HepG2 (cell line): ENCODE measurements at regions not wholly inside any gene's neighbourhood (a gene's known extent, or its start where the extent isn't known, plus 50 kb on each side); places are given as distances from the start of the nearest gene placed in this dataset.

Experiments
- ATAC-seq: fragments of 200-7000 bp; cut with Tn5 transposase; 3 replicates; pipeline ENCODE4 v1.9.1; 2020; ENCODE audit warnings: mild to moderate bottlenecking, moderate library complexity
- BruUV-seq: library from RNA; stranded (reverse); fragments of 400-500 nt; replicated peaks from 2 replicates; lab custom pipeline; 2021; lab: Mats Ljungman, UMichigan
- CTCF ChIA-PET: fragments of 300-600 bp; formaldehyde crosslinking; extraction: SDS; loops from one replicate; lab custom pipeline; 2021; ENCODE audit warnings: low total read pairs, inconsistent platforms, low intra/inter-chr PET ratio; lab: Yijun Ruan, JAX
- POLR2A ChIA-PET: fragments of 350-600 bp; sonication (Branson Sonifier 250); formaldehyde crosslinking; loops from one replicate; lab custom pipeline; 2020; ENCODE audit warnings: antibody characterized with exemption, inconsistent platforms; lab: Yijun Ruan, JAX
- DNase-seq: peaks from one replicate; pipeline ENCODE4 v3.0.0-alpha.2; 2015; ENCODE audit warnings: low spot score
- FAIRE-seq: peaks from 3 replicates; lab custom pipeline; 2011; peaks lifted over from hg19 to GRCh38; lab: Jason Lieb, UNC
- H2AFZ ChIP-seq: one replicate; pipeline ENCODE4 v1.6.1; 2011; ENCODE audit warnings: low read length, inconsistent platforms
- H3K27ac ChIP-seq: fragments of 300-600 bp; 3 replicates; pipeline ENCODE4 v1.8.0; 2011; ENCODE audit warnings: mixed run types, mild to moderate bottlenecking, mixed read lengths, low read length, inconsistent platforms; ENCODE audit not compliant: insufficient read depth; ENCODE audit errors: extremely low read length
- H3K27me3 ChIP-seq, 2 experiments: fragments of 200-600 bp in 1 of 2; 2 replicates in 1 of 2; 3 replicates in 1 of 2; pipeline versions ENCODE4 v1.6.0 to v1.8.0; 2011; ENCODE audit warnings: low read length in 2 of 2, mild to moderate bottlenecking in 2 of 2, moderate library complexity in 2 of 2, inconsistent platforms in 1 of 2; ENCODE audit not compliant: insufficient read depth in 2 of 2, control insufficient read depth in 1 of 2
- H3K36me3 ChIP-seq, 2 experiments: fragments of 200-600 bp in 1 of 2; replicated peaks in 1 of 2; 2 replicates in 1 of 2; 3 replicates in 1 of 2; pipeline versions ENCODE4 v1.5.1 to v1.8.0; 2011; ENCODE audit warnings: low read length in 2 of 2, inconsistent platforms in 1 of 2; ENCODE audit not compliant: insufficient read depth in 2 of 2, control insufficient read depth in 1 of 2
- H3K4me1 ChIP-seq: 2 replicates; pipeline ENCODE4 v1.5.1; 2012; ENCODE audit warnings: low read length, inconsistent platforms; ENCODE audit not compliant: insufficient read depth
- H3K4me2 ChIP-seq: 2 replicates; pipeline ENCODE4 v1.6.0; 2011; ENCODE audit warnings: low read depth, low read length, inconsistent platforms
- H3K4me3 ChIP-seq, 3 experiments: fragments of 200-600 bp in 1 of 3; sonication (generic), shearing (Covaris generic) in 1 of 3; replicated peaks in 1 of 3; 2 replicates each; pipeline ENCODE4 v1.5.1; 2011 to 2016; ENCODE audit warnings: low read length in 3 of 3, inconsistent platforms in 2 of 3, low read depth in 2 of 3, mild to moderate bottlenecking in 2 of 3, control low read depth in 1 of 3, mixed read lengths in 1 of 3; ENCODE audit not compliant: insufficient read depth in 1 of 3
- H3K79me2 ChIP-seq: one replicate; pipeline ENCODE4 v1.6.1; 2011; ENCODE audit warnings: low read length, inconsistent platforms; ENCODE audit not compliant: insufficient read depth
- H3K9ac ChIP-seq: 2 replicates; pipeline ENCODE4 v1.6.0; 2011; ENCODE audit warnings: mild to moderate bottlenecking, low read depth, low read length, inconsistent platforms; ENCODE audit not compliant: insufficient read depth
- H3K9me3 ChIP-seq: 2 replicates; pipeline ENCODE4 v1.5.1; 2012; ENCODE audit warnings: mild to moderate bottlenecking, low read length
- H4K20me1 ChIP-seq: 2 replicates; pipeline ENCODE4 v1.6.0; 2011; ENCODE audit warnings: inconsistent platforms, mild to moderate bottlenecking, low read length, moderate library complexity; ENCODE audit not compliant: insufficient read depth
- FOSL2 ChIP-seq: sonication (generic); formaldehyde crosslinking; IDR thresholded peaks from 2 replicates; pipeline ENCODE4 v1.4.0; 2020; ENCODE audit warnings: missing genetic modification reagents
- HMGA1 ChIP-seq: sonication (generic); formaldehyde crosslinking; conservative IDR thresholded peaks from 2 replicates; pipeline ENCODE4 v1.4.0; 2020; ENCODE audit warnings: missing genetic modification reagents
- HNRNPH1 ChIP-seq: fragments of 200-400 bp; formaldehyde crosslinking; optimal IDR thresholded peaks from 2 replicates; pipeline ENCODE3; 2017; ENCODE audit warnings: mild to moderate bottlenecking, low read depth, low read length
- NCOR1 ChIP-seq: fragments of 200-600 bp; sonication (generic); IDR thresholded peaks from 2 replicates; pipeline ENCODE4 v1.7.0; 2017; ENCODE audit warnings: antibody characterized with exemption, low read length, borderline replicate concordance
- NFKB2 ChIP-seq: sonication (generic); formaldehyde crosslinking; IDR thresholded peaks from 2 replicates; pipeline ENCODE4 v1.4.0; 2020; ENCODE audit warnings: missing genetic modification reagents, borderline replicate concordance
- NKX3-1 ChIP-seq: sonication (generic); formaldehyde crosslinking; IDR thresholded peaks from 2 replicates; pipeline ENCODE4 v1.5.0; 2020; ENCODE audit warnings: missing genetic modification reagents
- PRMT3 ChIP-seq: sonication (generic); formaldehyde crosslinking; IDR thresholded peaks from 2 replicates; pipeline ENCODE4 v1.8.1; 2022; ENCODE audit warnings: low read depth, mild to moderate bottlenecking, moderate library complexity, missing genetic modification reagents, borderline replicate concordance
- SRSF9 ChIP-seq: fragments of 200-400 bp; formaldehyde crosslinking; IDR thresholded peaks from 2 replicates; pipeline ENCODE4 v1.6.1; 2018; ENCODE audit warnings: borderline replicate concordance, mild to moderate bottlenecking, low read depth, low read length; ENCODE audit not compliant: insufficient read depth, poor library complexity, severe bottlenecking
- ZNF501 ChIP-seq: sonication (generic); formaldehyde crosslinking; IDR thresholded peaks from 2 replicates; pipeline ENCODE4 v1.5.1; 2020; ENCODE audit warnings: mild to moderate bottlenecking, moderate library complexity, missing genetic modification reagents
- ZNF510 ChIP-seq: sonication (generic); formaldehyde crosslinking; IDR thresholded peaks from 2 replicates; pipeline ENCODE4 v1.4.0; 2020; ENCODE audit warnings: low read depth, mild to moderate bottlenecking, missing genetic modification reagents
- ZNF546 ChIP-seq: sonication (generic); formaldehyde crosslinking; conservative IDR thresholded peaks from 2 replicates; pipeline ENCODE4 v1.8.1; 2023; ENCODE audit warnings: mild to moderate bottlenecking, missing genetic modification reagents
- ZNF644 ChIP-seq: IDR thresholded peaks from 2 replicates; pipeline ENCODE4 v1.6.1; 2016; ENCODE audit warnings: low read depth
- ZNF780A ChIP-seq: sonication (generic); formaldehyde crosslinking; IDR thresholded peaks from 2 replicates; pipeline ENCODE4 v1.8.0; 2022; ENCODE audit warnings: mild to moderate bottlenecking, missing genetic modification reagents, moderate library complexity
- WGBS: methylation state at CpG from one replicate; pipeline ENCODE4 v1.1.6; 2017; ENCODE audit warnings: low lambda C conversion rate; 5-methylcytosine and 5-hydroxymethylcytosine counted together
- in situ Hi-C: cut with HindIII; loops from 2 replicates; pipeline ENCODE4 v1.10.0; 2017; ENCODE audit warnings: low pct_unique_long_range_greater_than_20kb; ENCODE audit not compliant: extremely low pct_ligation_motif_present
- intact Hi-C: fragments of 100-400 bp; cut with micrococcal nuclease; formaldehyde crosslinking; loops from one replicate; pipeline ENCODE4 v1.10.0; 2022; ENCODE audit not compliant: unreplicated experiment
- TF ChIP-seq, protein P1 (sequence below): sonication (generic); formaldehyde crosslinking; IDR thresholded peaks from 2 replicates; pipeline ENCODE4 v1.5.1; 2020; ENCODE audit warnings: missing genetic modification reagents, mild to moderate bottlenecking, borderline replicate concordance
- TF ChIP-seq, protein P2 (sequence below): sonication (generic); formaldehyde crosslinking; IDR thresholded peaks from 2 replicates; pipeline ENCODE4 v1.8.0; 2022; ENCODE audit warnings: mild to moderate bottlenecking, missing genetic modification reagents; ENCODE audit not compliant: insufficient replicate concordance
- TF ChIP-seq, protein P3 (sequence below): sonication (generic); formaldehyde crosslinking; IDR thresholded peaks from 2 replicates; pipeline ENCODE4 v1.4.0; 2020; ENCODE audit warnings: missing genetic modification reagents
- TF ChIP-seq, protein P4 (sequence below): sonication (generic); formaldehyde crosslinking; IDR thresholded peaks from 2 replicates; pipeline ENCODE4 v1.8.1; 2022; ENCODE audit warnings: mild to moderate bottlenecking, missing genetic modification reagents

DNA sequence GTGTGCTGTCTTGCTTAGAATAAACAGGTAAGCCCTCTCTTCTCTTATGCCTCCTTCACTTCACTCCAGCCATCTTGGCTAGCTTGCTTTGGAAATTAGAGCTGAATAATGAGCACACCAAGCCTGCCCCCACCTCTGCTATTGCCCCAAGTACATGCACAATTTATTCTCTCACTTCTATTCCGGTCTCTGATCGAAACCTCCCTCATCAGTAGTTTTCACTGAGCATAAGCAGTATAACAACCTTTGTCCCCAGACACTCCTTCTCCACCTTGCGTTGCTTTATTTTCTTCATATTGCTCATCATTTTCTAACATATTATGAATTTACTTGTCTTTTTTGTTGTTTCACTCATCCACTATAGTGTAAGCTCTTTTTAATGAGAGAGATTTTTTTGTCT lies 253.4 kb downstream of the GXYLT1 start:
- H3K4me1 ChIP-seq, result no peaks in the 10 kb centered on the region
- 2% methylated on average over 3 of the region's 3 CpGs for WGBS
- H3K27me3 ChIP-seq, result no peaks in the 10 kb centered on the region
- no peak overlapping the region for H3K9ac ChIP-seq
- FAIRE-seq (no peak), ATAC-seq (no peak), DNase-seq (no peak)
- no peak overlapping the region for H2AFZ ChIP-seq
- in situ Hi-C loops (no loop called here), intact Hi-C loops (no loop called here)
- no peaks in the 10 kb centered on the region for H4K20me1 ChIP-seq
- BruUV-seq, result no TSS peak
- ChIA-PET CTCF (no interaction called here), POLR2A (no interaction called here)
- no peak overlapping the region for H3K27ac ChIP-seq
- no peak overlapping the region for H3K4me2 ChIP-seq
- TF ChIP-seq HNRNPH1 (no peak), ZNF501 (CRISPR knock-in tag) (no peak), SRSF9 (no peak), HMGA1 (no peak), NFKB2 (CRISPR knock-in tag) (no peak), ZNF644 (no peak), NKX3-1 (CRISPR knock-in tag) (no peak), FOSL2 (CRISPR knock-in tag) (no peak), ZNF546 (CRISPR knock-in tag) (no peak), ZNF510 (CRISPR knock-in tag) (no peak), NCOR1 (no peak), ZNF780A (CRISPR knock-in tag) (no peak), PRMT3 (CRISPR knock-in tag) (no peak)
- TF ChIP-seq, protein P1, sequence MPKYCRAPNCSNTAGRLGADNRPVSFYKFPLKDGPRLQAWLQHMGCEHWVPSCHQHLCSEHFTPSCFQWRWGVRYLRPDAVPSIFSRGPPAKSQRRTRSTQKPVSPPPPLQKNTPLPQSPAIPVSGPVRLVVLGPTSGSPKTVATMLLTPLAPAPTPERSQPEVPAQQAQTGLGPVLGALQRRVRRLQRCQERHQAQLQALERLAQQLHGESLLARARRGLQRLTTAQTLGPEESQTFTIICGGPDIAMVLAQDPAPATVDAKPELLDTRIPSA (CRISPR knock-in tag), result no peak
- TF ChIP-seq, protein P2, sequence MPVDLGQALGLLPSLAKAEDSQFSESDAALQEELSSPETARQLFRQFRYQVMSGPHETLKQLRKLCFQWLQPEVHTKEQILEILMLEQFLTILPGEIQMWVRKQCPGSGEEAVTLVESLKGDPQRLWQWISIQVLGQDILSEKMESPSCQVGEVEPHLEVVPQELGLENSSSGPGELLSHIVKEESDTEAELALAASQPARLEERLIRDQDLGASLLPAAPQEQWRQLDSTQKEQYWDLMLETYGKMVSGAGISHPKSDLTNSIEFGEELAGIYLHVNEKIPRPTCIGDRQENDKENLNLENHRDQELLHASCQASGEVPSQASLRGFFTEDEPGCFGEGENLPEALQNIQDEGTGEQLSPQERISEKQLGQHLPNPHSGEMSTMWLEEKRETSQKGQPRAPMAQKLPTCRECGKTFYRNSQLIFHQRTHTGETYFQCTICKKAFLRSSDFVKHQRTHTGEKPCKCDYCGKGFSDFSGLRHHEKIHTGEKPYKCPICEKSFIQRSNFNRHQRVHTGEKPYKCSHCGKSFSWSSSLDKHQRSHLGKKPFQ, result no peak
- TF ChIP-seq, protein P3, sequence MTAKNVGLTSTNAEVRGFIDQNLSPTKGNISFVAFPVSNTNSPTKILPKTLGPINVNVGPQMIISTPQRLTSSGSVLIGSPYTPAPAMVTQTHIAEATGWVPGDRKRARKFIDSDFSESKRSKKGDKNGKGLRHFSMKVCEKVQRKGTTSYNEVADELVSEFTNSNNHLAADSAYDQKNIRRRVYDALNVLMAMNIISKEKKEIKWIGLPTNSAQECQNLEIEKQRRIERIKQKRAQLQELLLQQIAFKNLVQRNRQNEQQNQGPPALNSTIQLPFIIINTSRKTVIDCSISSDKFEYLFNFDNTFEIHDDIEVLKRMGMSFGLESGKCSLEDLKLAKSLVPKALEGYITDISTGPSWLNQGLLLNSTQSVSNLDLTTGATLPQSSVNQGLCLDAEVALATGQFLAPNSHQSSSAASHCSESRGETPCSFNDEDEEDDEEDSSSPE, result no peak
- TF ChIP-seq, protein P4, sequence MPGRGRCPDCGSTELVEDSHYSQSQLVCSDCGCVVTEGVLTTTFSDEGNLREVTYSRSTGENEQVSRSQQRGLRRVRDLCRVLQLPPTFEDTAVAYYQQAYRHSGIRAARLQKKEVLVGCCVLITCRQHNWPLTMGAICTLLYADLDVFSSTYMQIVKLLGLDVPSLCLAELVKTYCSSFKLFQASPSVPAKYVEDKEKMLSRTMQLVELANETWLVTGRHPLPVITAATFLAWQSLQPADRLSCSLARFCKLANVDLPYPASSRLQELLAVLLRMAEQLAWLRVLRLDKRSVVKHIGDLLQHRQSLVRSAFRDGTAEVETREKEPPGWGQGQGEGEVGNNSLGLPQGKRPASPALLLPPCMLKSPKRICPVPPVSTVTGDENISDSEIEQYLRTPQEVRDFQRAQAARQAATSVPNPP (CRISPR knock-in tag), result no peak
- no peaks in the 10 kb centered on the region for H3K9me3 ChIP-seq
- no peak overlapping the region for H3K4me3 ChIP-seq
- H3K36me3 ChIP-seq, result no peaks in the 10 kb centered on the region
- H3K79me2 ChIP-seq, result no peaks in the 10 kb centered on the region
